ENCODE measurements at regions not wholly inside any gene's neighbourhood (a gene's known extent, or its start where the extent isn't known, plus 50 kb on each side); places are given as distances from the start of the nearest gene placed in this dataset.

- TF ChIP-seq CTCF (IDR thresholded peaks at IDR 0.05): no peak
- no peak for TF ChIP-seq POLR2A (IDR thresholded peaks at IDR 0.05)
These were observed 1483.6 kb downstream of the UQCRFS1 start for GRCh38 chr19:27729332-27729731.
